ENCODE measurements at regions not wholly inside any gene's neighbourhood (a gene's known extent, or its start where the extent isn't known, plus 50 kb on each side); places are given as distances from the start of the nearest gene placed in this dataset.
"Not testable (repeated sequence)": the region's sequence is repeated elsewhere in the genome, so short reads cannot be mapped to it uniquely, and the experiment has no call there.

DNA sequence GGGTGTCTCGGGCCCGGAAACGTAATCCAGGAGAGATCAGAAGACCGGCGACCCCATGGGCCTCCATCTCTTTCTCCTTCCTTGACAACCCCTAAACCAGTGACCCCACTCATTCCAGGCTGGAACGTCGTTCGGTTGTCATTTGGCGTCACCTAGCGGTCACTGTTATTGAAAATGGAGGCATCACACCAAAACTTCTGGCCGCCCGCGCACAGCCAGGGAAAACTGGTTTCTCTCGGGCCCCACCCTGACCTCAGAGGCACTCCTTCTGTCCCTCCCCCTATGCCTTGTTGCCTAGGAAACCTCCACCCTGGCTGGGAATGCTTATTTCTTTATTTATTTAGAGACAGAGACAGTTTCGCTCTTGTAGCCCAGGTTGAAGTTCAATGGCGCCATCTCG lies 2327.3 kb upstream of the TPTE start:
- DNase-seq (ENCODE audit: low read depth in 3 of 3): not testable (repeated sequence)

DNA sequence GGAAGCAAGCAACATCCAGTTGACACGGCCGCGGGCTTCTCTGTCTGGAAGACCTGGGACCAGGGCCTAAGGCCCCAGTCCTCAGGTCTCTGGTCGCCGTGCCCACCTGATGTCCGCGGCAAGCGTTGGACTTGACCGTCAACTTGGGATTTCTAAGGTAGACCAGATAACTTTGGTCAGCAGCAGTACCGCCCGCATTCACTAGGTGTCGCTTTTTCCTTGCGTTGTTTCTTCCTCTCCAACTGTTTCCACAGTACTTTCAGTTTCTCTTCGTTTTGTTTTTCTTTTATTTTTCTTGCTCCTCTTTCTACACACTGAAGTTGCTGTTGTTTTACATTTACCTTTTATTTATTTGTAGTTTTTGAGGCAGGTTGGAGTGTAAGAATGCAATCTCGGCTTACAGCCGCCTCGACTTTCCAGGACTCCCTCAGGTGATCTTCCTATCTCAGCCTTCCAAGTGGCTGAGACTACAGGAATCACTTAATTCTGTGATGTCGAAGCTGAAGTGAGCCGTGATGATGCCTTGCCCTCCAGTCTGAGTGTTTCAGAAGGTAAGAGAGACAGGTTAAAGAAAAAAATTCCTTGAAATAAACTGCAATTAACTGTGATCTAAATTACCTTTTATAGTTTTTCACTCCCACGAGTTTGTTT lies 2323.9 kb upstream of the TPTE start:
- not testable (repeated sequence) for DNase-seq (ENCODE audit: low read depth in 3 of 3)

DNA sequence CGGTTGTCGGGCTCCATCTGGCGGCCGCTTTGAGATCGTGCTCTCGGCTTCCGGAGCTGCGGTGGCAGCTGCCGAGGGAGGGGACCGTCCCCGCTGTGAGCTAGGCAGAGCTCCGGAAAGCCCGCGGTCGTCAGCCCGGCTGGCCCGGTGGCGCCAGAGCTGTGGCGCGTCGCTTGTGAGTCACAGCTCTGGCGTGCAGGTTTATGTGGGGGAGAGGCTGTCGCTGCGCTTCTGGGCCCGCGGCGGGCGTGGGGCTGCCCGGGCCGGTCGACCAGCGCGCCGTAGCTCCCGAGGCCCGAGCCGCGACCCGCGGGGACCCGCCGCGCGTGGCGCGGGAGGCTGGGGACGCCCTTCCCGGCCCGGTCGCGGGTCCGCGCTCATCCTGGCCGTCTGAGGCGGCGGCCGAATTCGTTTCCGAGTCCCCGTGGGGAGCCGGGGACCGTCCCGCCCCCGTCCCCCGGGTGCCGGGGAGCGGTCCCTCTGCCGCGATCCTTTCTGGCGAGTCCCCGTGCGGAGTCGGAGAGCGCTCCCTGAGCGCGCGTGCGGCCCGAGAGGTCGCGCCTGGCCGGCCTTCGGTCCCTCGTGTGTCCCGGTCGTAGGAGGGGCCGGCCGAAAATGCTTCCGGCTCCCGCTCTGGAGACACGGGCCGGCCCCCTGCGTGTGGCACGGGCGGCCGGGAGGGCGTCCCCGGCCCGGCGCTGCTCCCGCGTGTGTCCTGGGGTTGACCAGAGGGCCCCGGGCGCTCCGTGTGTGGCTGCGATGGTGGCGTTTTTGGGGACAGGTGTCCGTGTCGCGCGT lies 2316.1 kb upstream of the TPTE start:
- not testable (repeated sequence) for DNase-seq (ENCODE audit: low read depth in 3 of 3)

DNA sequence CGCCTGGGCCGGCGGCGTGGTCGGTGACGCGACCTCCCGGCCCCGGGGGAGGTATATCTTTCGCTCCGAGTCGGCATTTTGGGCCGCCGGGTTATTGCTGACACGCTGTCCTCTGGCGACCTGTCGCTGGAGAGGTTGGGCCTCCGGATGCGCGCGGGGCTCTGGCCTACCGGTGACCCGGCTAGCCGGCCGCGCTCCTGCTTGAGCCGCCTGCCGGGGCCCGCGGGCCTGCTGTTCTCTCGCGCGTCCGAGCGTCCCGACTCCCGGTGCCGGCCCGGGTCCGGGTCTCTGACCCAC lies 2315.5 kb upstream of the TPTE start:
- not testable (repeated sequence) for DNase-seq (ENCODE audit: low read depth in 3 of 3)

DNA sequence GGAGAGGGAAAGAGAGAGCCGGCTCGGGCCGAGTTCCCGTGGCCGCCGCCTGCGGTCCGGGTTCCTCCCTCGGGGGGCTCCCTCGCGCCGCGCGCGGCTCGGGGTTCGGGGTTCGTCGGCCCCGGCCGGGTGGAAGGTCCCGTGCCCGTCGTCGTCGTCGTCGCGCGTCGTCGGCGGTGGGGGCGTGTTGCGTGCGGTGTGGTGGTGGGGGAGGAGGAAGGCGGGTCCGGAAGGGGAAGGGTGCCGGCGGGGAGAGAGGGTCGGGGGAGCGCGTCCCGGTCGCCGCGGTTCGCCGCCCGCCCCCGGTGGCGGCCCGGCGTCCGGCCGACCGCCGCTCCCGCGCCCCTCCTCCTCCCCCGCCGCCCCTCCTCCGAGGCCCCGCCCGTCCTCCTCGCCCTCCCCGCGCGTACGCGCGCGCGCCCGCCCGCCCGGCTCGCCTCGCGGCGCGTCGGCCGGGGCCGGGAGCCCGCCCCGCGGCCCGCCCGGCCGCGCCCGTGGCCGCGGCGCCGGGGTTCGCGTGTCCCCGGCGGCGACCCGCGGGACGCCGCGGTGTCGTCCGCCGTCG lies 2308.3 kb upstream of the TPTE start:
- DNase-seq (ENCODE audit: low read depth in 3 of 3): peak; percentile 74 to 92 (median 81)

DNA sequence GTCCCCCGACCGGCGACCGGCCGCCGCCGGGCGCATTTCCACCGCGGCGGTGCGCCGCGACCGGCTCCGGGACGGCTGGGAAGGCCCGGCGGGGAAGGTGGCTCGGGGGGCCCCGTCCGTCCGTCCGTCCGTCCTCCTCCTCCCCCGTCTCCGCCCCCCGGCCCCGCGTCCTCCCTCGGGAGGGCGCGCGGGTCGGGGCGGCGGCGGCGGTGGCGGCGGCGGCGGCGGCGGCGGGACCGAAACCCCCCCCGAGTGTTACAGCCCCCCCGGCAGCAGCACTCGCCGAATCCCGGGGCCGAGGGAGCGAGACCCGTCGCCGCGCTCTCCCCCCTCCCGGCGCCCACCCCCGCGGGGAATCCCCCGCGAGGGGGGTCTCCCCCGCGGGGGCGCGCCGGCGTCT lies 2306.8 kb upstream of the TPTE start:
- not testable (repeated sequence) for DNase-seq (ENCODE audit: low read depth in 3 of 3)

DNA sequence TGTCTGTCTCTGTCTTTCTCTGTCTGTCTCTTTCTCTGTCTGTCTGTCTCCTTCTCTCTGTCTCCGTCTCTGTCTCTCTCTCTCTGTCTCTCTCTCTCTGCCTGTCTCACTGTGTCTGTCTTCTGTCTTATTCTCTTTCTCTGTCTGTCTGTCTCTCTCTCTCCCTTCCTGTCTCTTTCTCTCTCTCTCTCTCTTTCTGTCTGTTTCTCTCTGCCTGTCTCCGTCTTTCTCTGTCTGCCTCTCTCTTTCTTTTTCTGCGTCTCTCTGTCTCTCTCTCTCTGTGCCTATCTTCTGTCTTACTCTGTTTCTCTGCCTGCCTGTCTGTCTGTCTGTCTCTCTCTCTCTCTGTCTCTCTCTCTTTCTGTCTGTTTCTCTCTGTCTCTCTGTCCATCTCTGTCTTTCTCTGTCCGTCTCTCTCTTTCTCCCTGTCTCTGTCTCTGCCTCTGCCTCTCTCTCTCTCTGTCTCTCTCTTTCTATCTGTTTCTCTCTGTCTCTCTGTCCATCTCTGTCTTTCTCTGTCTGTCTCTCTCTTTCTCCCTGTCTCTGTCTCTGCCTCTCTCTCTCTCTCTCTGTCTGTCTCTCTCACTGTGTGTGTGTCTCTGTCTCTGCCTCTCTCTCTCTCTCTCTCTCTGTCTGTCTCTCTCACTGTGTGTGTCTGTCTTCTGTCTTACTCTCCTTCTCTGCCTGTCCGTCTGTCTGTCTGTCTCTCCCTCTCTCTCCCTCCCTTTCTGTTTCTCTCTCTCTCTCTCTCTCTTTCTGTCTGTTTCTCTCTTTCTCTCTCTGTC lies 2291.8 kb upstream of the TPTE start:
- not testable (repeated sequence) for DNase-seq (ENCODE audit: low read depth in 3 of 3)

DNA sequence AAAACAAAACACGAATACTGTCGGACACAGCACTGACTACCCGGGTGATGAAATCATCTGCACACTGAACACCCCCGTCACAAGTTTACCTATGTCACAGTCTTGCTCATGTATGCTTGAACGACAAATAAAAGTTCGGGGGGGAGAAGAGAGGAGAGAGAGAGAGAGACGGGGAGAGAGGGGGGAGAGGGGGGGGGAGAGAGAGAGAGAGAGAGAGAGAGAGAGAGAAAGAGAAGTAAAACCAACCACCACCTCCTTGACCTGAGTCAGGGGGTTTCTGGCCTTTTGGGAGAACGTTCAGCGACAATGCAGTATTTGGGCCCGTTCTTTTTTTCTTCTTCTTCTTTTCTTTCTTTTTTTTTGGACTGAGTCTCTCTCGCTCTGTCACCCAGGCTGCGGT lies 2290.1 kb upstream of the TPTE start:
- not testable (repeated sequence) for DNase-seq (ENCODE audit: low read depth in 3 of 3)

DNA sequence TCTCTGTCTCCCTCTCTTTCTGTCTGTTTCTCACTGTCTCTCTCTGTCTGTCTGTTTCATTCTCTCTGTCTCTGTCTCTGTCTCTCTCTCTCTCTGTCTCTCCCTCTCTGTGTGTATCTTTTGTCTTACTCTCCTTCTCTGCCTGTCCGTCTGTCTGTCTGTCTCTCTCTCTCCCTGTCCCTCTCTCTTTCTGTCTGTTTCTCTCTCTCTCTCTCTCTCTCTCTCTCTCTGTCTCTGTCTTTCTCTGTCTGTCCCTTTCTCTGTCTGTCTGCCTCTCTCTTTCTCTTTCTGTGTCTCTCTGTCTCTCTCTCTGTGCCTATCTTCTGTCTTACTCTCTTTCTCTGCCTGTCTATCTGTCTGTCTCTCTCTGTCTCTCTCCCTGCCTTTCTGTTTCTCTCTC lies 2288.4 kb upstream of the TPTE start:
- DNase-seq (ENCODE audit: low read depth in 3 of 3): not testable (repeated sequence)

DNA sequence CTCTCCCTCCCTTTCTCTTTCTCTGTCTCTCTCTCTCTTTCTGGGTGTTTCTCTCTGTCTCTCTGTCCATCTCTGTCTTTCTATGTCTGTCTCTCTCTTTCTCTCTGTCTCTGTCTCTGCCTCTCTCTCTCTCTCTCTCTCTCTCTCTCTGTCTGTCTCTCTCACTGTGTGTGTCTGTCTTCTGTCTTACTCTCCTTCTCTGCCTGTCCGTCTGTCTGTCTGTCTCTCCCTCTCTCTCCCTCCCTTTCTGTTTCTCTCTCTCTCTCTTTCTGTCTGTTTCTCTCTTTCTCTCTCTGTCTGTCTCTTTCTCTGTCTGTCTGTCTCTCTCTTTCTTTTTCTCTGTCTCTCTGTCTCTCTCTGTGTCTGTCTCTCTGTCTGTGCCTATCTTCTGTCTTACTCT lies 2287.3 kb upstream of the TPTE start:
- not testable (repeated sequence) for DNase-seq (ENCODE audit: low read depth in 3 of 3)

DNA sequence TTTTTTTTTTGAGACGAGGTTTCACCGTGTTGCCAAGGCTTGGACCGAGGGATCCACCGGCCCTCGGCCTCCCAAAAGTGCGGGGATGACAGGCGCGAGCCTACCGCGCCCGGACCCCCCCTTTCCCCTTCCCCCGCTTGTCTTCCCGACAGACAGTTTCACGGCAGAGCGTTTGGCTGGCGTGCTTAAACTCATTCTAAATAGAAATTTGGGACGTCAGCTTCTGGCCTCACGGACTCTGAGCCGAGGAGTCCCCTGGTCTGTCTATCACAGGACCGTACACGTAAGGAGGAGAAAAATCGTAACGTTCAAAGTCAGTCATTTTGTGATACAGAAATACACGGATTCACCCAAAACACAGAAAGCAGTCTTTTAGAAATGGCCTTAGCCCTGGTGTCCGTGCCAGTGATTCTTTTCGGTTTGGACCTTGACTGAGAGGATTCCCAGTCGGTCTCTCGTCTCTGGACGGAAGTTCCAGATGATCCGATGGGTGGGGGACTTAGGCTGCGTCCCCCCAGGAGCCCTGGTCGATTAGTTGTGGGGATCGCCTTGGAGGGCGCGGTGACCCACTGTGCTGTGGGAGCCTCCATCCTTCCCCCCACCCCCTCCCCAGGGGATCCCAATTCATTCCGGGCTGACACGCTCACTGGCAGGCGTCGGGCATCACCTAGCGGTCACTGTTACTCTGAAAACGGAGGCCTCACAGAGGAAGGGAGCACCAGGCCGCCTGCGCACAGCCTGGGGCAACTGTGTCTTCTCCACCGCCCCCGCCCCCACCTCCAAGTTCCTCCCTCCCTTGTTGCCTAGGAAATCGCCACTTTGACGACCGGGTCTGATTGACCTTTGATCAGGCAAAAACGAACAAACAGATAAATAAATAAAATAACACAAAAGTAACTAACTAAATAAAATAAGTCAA lies 2276.4 kb upstream of the TPTE start:
- not testable (repeated sequence) for DNase-seq (ENCODE audit: low read depth in 3 of 3)

DNA sequence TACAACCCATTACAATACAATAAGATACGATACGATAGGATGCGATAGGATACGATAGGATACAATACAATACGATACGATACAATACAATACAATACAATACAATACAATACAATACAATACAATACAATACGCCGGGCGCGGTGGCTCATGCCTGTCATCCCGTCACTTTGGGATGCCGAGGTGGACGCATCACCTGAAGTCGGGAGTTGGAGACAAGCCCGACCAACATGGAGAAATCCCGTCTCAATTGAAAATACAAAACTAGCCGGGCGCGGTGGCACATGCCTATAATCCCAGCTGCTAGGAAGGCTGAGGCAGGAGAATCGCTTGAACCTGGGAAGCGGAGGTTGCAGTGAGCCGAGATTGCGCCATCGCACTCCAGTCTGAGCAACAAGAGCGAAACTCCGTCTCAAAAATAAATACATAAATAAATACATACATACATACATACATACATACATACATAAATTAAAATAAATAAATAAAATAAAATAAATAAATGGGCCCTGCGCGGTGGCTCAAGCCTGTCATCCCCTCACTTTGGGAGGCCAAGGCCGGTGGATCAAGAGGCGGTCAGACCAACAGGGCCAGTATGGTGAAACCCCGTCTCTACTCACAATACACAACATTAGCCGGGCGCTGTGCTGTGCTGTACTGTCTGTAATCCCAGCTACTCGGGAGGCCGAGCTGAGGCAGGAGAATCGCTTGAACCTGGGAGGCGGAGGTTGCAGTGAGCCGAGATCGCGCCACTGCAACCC lies 2275.6 kb upstream of the TPTE start:
- not testable (repeated sequence) for DNase-seq (ENCODE audit: low read depth in 3 of 3)

DNA sequence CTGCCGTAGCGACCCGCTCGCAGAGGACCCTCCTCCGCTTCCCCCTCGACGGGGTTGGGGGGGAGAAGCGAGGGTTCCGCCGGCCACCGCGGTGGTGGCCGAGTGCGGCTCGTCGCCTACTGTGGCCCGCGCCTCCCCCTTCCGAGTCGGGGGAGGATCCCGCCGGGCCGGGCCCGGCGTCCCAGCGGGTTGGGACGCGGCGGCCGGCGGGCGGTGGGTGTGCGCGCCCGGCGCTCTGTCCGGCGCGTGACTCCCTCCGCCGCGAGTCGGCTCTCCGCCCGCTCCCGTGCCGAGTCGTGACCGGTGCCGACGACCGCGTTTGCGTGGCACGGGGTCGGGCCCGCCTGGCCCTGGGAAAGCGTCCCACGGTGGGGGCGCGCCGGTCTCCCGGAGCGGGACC lies 2269.7 kb upstream of the TPTE start:
- not testable (repeated sequence) for DNase-seq (ENCODE audit: low read depth in 3 of 3)

DNA sequence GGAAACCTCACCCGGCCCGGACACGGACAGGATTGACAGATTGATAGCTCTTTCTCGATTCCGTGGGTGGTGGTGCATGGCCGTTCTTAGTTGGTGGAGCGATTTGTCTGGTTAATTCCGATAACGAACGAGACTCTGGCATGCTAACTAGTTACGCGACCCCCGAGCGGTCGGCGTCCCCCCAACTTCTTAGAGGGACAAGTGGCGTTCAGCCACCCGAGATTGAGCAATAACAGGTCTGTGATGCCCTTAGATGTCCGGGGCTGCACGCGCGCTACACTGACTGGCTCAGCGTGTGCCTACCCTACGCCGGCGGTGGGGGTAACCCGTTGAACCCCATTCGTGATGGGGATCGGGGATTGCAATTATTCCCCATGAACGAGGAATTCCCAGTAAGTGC lies 2266.3 kb upstream of the TPTE start:
- not testable (repeated sequence) for DNase-seq (ENCODE audit: low read depth in 3 of 3)

DNA sequence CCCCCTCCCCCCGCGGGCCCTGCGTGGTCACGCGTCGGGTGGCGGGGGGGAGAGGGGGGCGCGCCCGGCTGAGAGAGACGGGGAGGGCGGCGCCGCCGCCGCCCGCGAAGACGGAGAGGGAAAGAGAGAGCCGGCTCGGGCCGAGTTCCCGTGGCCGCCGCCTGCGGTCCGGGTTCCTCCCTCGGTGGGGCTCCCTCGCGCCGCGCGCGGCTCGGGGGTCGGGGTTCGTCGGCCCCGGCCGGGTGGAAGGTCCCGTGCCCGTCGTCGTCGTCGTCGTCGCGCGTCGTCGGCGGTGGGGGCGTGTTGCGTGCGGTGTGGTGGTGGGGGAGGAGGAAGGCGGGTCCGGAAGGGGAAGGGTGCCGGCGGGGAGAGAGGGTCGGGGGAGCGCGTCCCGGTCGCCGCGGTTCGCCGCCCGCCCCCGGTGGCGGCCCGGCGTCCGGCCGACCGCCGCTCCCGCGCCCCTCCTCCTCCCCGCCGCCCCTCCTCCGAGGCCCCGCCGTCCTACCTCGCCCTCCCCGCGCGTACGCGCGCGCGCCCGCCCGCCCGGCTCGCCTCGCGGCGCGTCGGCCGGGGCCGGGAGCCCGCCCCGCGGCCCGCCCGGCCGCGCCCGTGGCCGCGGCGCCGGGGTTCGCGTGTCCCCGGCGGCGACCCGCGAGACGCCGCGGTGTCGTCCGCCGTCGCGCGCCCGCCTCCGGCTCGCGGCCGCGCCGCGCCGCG lies 2264.1 kb upstream of the TPTE start:
- peak in 1 of 3 experiments; percentile 15 for DNase-seq (ENCODE audit: low read depth in 3 of 3)

DNA sequence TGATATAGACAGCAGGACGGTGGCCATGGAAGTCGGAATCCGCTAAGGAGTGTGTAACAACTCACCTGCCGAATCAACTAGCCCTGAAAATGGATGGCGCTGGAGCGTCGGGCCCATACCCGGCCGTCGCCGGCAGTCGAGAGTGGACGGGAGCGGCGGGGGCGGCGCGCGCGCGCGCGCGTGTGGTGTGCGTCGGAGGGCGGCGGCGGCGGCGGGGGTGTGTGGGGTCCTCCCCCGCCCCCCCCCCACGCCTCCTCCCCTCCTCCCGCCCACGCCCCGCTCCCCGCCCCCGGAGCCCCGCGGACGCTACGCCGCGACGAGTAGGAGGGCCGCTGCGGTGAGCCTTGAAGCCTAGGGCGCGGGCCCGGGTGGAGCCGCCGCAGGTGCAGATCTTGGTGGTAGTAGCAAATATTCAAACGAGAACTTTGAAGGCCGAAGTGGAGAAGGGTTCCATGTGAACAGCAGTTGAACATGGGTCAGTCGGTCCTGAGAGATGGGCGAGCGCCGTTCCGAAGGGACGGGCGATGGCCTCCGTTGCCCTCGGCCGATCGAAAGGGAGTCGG lies 2261.2 kb upstream of the TPTE start:
- not testable (repeated sequence) for DNase-seq (ENCODE audit: low read depth in 3 of 3)
